ENCODE measurements at regions not wholly inside any gene's neighbourhood (a gene's known extent, or its start where the extent isn't known, plus 50 kb on each side); places are given as distances from the start of the nearest gene placed in this dataset.

DNA sequence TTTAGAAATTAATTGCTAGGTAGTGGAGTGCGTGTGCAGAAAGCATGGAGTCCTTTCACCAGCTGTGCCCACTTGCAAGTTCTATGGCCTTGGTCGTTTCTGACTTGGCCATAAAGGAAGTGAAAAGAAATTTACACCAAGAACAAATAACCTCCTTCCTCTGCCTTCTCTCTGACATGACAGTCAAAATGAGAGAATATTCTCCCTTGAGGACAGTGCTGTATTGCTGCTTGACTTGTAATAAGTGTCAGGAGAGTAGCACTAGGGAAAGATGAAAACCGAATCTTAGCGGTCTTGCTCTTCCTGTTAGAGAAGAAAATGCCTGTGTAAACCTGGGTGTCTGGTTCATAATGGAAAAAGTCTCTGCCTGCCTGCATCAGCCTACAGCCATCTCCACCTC, 333.1 kb upstream of the RAG2 start:
- DNase-seq, result no peak

DNA sequence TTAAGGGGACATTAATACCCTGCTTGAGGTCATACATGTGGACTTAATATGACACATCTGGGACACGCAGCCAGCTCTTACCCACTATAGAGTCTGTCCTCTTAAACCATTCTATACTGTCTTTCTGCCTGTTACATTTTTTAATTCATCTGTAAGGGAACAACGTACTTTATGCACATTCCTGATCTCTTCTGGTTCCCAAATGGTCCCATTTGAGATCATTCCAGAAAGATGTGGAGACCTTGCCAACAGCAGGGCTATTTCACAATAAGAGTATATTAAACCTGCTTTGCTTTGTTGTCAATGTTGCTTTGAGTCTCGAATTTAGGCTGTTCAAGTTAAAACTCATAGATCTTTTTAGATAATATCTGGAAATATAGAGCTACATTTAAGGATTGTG, 332.2 kb upstream of the RAG2 start:
- DNase-seq, result no peak

GRCh38 chr11:36929401-36929800, 331.4 kb upstream of the RAG2 start:
- no peak for DNase-seq

DNA sequence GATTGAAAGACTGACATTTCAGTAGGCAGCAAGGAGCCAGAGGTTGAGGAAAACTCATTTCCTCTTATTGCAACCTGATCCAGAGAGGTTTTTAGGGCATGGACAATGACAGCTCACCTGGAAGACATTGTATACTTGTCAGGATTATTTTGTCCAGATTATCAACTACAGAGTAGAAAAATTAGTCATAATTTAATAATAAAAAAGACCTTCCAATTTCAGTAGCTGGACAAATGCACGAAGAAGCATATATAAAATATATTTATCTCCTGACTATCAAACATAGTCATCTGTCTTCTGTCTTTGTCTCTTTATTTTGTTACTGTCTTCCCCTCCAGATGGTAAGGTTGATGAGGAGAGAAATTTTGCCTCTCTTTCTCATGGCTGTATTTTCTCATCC, 330.6 kb upstream of the RAG2 start:
- no peak for DNase-seq

- no peak for DNase-seq
Measured at GRCh38 chr11:36899800-36900199, 301.8 kb upstream of the RAG2 start.

DNA sequence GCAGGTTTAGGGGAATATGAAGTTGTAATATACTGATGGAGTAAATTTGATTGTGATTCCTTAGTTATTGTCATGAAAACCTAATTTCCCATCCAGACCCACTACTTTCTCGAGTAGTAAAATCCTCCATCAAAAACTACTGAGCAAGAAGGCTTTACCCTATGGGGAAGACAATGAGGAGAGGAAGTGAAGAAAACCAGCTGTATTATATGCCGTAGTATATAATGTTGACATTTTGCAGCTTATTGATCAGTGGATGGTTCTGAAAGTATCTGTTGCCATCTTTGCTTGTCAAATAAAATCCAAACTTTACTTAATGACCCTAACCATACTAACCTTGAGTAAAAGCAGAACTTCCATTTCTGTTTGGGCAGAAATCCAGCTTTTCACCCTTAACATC, 292.8 kb upstream of the RAG2 start:
- no peak for DNase-seq

GRCh38 chr11:36890121-36890679, 292.2 kb upstream of the RAG2 start:
- DNase-seq, result no peak

GRCh38 chr11:36885154-36885553, 287.1 kb upstream of the RAG2 start:
- no peak for DNase-seq

DNA sequence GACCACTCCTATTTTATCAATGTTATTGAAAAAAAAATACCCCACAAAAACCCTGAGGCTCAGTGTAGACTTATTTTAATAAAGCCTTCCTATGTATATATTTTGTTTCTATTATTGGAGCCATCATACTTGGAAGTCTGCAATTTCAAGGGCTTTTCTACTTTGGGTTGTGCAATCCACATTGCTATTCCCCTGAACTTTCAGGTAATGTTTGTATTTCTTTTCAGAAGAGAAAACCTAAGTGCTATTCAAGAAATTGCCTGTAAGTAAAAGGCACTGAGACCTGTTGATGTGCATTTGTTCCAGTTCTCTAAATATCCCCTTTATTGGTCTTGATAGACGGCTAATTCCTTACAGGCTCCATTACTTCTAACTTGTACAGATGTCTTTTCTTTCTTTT, 280.7 kb upstream of the RAG2 start:
- DNase-seq, result no peak

DNA sequence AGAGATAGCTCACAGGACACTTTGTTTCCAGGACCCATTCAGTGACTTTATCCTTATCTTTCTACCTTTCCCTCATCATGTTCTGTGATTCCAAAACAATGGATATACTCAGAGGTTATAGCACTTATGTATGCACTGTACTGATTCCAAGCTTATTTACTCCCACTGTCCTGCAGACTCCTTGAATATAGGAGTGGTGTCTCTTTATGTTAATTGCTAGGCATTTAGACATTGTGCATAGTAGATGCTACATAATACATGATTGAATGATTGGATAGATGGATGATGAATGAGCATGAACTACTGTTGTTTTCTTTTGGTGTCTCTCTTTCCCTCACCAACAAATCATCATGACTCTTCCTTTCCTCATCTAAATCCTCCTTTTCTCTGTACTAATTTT, 279.1 kb upstream of the RAG2 start:
- DNase-seq, result no peak

GRCh38 chr11:36876266-36876665, 278.2 kb upstream of the RAG2 start:
- no peak for DNase-seq

DNA sequence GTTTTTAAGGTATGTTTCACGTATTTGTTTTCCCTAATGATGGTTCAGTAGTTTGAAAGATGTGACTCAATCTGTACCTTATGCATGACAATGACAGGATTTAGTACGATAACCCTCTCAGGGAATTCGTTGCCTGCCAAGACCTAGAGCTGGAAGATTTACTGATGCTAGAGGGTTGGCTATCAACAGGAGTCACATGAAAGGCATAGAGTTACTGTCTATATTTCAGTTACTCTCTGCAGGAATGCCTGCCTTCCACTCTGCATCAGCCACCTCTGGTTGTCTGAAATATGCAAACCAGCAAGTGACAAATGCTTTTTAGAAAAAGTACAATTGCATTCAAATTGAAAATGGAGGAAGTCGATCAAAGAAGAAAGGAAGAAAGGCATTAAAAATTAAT, 276.3 kb upstream of the RAG2 start:
- no peak for DNase-seq

DNA sequence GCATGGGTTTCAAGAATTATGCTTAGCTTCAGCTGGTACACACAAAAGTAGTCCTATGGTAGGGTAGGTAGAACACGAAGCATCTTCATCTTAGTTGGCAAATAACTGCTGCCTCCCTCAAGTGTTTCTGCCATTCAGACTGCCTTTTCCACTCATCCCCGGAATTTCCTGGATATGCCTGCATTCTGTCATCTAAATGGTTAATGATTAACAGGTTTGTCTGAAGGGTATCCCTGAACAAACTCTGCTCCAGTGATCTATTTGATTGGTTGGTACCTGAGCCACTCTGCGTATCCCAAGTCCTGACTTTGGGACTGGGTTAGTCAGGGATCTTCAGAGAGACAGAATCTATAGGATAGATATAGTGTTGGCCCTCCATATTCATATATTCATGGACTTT, 272.3 kb upstream of the RAG2 start:
- no peak for DNase-seq

DNA sequence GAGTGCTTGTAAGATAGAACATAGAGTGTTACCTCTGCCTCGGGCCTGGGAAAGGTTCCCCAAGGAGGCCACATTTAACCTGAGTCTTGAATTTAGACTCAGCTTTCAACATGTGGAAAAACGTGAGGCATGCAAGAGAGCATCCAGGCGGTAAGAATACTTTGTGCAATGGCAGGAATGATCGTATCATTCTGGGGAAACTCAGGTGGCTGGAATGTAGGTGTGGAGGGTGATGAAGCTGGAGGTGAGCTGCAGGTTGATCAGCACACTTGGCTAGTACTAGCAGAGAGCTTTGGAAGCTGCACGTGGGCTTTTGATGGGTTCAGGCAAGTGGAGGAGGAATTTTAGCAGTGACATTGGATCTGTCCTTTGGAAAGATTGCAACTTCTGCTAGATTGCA, 270.3 kb upstream of the RAG2 start:
- DNase-seq, result no peak

GRCh38 chr11:36865846-36866245, 267.8 kb upstream of the RAG2 start:
- no peak for DNase-seq

- DNase-seq, result no peak
Measured at GRCh38 chr11:36854875-36855274, 256.8 kb upstream of the RAG2 start.

GRCh38 chr11:36848660-36849059, 250.6 kb upstream of the RAG2 start:
- DNase-seq, result no peak

- no peak for DNase-seq
Measured at GRCh38 chr11:36840378-36840777, 242.3 kb upstream of the RAG2 start.

DNA sequence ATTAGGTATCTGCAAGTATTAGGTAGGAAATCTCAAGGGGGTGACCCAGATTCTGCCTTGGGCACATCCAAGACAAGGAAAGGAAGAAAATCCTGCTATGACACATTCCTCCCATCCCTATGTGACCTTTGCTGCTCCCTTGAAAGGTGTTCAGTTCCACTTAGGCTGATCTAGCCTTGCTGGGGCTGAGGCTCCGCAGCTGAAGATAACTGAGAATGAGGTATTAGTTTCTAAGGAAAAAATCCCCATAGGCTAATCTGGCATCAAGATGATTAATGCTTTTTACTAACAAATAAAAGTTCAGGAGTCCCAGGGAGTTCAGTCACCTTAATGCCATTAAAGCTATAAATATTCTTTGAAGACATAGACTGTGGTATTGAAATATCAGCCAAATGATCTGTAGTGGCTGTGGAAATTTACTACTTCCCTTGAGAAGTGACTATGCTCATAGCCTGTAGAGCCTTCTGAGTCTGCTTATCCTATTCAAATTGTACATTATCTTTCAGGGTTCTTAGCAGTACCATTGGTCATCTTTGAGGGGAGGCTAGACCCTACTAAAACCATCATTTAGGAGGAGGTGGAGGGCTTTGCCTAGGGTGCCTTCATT, 239.9 kb upstream of the RAG2 start:
- DNase-seq, result no peak

DNA sequence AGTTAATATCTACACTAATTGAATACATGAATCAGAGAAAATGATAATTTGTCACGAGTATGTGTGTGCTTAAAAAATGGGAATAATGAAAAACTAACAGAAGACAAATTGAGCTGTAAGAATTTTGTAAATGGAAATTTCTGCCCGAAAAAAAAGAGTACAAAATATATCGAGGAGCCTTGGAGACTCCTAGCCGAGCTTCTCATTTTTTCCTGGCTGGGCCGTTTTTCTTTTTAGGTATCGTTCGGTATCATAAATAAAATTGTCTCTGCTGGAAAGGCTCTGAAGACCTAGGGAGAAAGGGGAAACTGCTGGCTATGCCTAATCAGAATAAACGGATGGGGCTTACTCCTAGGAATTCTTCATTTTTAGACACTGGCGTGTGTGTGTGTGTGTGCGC, 227.2 kb upstream of the RAG2 start:
- no peak for DNase-seq

- no peak for DNase-seq
Measured at GRCh38 chr11:36824349-36824748, 226.3 kb upstream of the RAG2 start.

- peak; percentile 72 for DNase-seq
Measured at GRCh38 chr11:36822829-36823228, 224.8 kb upstream of the RAG2 start.

DNA sequence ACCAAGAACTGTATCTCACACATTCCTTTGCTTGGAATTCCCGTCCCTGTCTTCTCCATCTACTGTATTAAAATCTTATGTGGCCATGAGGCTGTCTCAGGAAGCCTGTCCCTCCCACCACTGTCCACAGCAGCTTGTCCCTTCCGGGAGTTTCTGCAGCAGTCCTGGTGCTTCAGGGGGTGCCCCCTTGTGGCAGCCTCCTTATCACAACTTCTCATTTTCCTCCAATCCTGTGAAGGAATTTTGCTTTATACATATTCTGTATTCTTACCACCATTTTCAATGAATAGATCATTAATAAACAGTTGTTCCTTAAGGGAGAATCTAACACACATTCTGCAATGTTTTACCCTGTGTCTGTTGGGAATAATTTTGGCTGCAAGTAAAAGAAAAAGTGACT, 220.4 kb upstream of the RAG2 start:
- no peak for DNase-seq

GRCh38 chr11:36817336-36817965, 219.4 kb upstream of the RAG2 start:
- peak; percentile 26 for DNase-seq

GRCh38 chr11:36809303-36809702, 211.3 kb upstream of the RAG2 start:
- no peak for DNase-seq

All from MV-4-11 (cell line).